Activated T-helper 17 cell treated with anti-CD3 and anti-CD28 coated beads, Interleukin-2, amount 50 U/mL, for 72 hours (primary cell): ENCODE measurements at regions not wholly inside any gene's neighbourhood (a gene's known extent, or its start where the extent isn't known, plus 50 kb on each side); places are given as distances from the start of the nearest gene placed in this dataset.

Experiments
- ATAC-seq: fragments of 150-1000 bp; cut with Tn5 transposase; replicated peaks from 2 replicates; pipeline ENCODE4 v1.10.0; 2021; ENCODE audit warnings: mild to moderate bottlenecking, moderate library complexity
- H3K27ac Mint-ChIP-seq: one replicate; pipeline ENCODE4 v1.8.0; 2022; ENCODE audit warnings: mixed read lengths
- H3K27me3 Mint-ChIP-seq: one replicate; pipeline ENCODE4 v1.8.0; 2022; ENCODE audit warnings: mixed read lengths
- H3K36me3 Mint-ChIP-seq: one replicate; pipeline ENCODE4 v1.8.0; 2022; ENCODE audit warnings: low read depth, mild to moderate bottlenecking, mixed read lengths
- H3K4me1 Mint-ChIP-seq: one replicate; pipeline ENCODE4 v1.8.0; 2022; ENCODE audit warnings: mixed read lengths
- H3K4me3 Mint-ChIP-seq: one replicate; pipeline ENCODE4 v1.8.0; 2022; ENCODE audit warnings: mild to moderate bottlenecking, mixed read lengths
- H3K9me3 Mint-ChIP-seq: one replicate; pipeline ENCODE4 v1.8.0; 2022; ENCODE audit warnings: mixed read lengths

- H3K9me3 Mint-ChIP-seq: no peaks in the 10 kb centered on the region
- H3K27me3 Mint-ChIP-seq: no peaks in the 10 kb centered on the region
- H3K4me3 Mint-ChIP-seq: no peak overlapping the region
- no peaks in the 10 kb centered on the region for H3K4me1 Mint-ChIP-seq
- H3K36me3 Mint-ChIP-seq: no peaks in the 10 kb centered on the region
- H3K27ac Mint-ChIP-seq: no peak overlapping the region
- no peak for ATAC-seq
These were observed 82.4 kb upstream of the COL11A1 start for GRCh38 chr1:103190766-103191165.

- Mint-ChIP-seq H3K4me1 (no peaks in the 10 kb centered on the region), H3K36me3 (no peaks in the 10 kb centered on the region), H3K4me3 (no peak overlapping the region), H3K9me3 (no peaks in the 10 kb centered on the region), H3K27ac (no peak overlapping the region), H3K27me3 (no peaks in the 10 kb centered on the region)
- no peak for ATAC-seq
These were observed 79.4 kb upstream of the COL11A1 start for GRCh38 chr1:103187673-103188072.

GRCh38 chr1:103180660-103181059, 72.3 kb upstream of the COL11A1 start:
- Mint-ChIP-seq H3K4me3 (no peak overlapping the region), H3K27ac (no peak overlapping the region), H3K27me3 (no peaks in the 10 kb centered on the region), H3K4me1 (no peaks in the 10 kb centered on the region), H3K9me3 (peaks cover 3% of the 10 kb centered on the region), H3K36me3 (no peaks in the 10 kb centered on the region)
- ATAC-seq: no peak

GRCh38 chr1:103177108-103177775, 68.9 kb upstream of the COL11A1 start:
- H3K4me3 Mint-ChIP-seq: no peak overlapping the region
- H3K27me3 Mint-ChIP-seq: no peaks in the 10 kb centered on the region
- no peaks in the 10 kb centered on the region for H3K4me1 Mint-ChIP-seq
- H3K27ac Mint-ChIP-seq: no peak overlapping the region
- H3K9me3 Mint-ChIP-seq: peaks cover 3% of the 10 kb centered on the region
- H3K36me3 Mint-ChIP-seq: no peaks in the 10 kb centered on the region
- ATAC-seq: no peak

GRCh38 chr1:103171041-103171590, 62.8 kb upstream of the COL11A1 start:
- H3K9me3 Mint-ChIP-seq: no peaks in the 10 kb centered on the region
- no peaks in the 10 kb centered on the region for H3K36me3 Mint-ChIP-seq
- no peaks in the 10 kb centered on the region for H3K4me1 Mint-ChIP-seq
- no peak overlapping the region for H3K27ac Mint-ChIP-seq
- H3K4me3 Mint-ChIP-seq: no peak overlapping the region
- no peak for ATAC-seq
- H3K27me3 Mint-ChIP-seq: no peaks in the 10 kb centered on the region

GRCh38 chr1:103170609-103171008, 62.3 kb upstream of the COL11A1 start:
- ATAC-seq: no peak
- H3K4me3 Mint-ChIP-seq: no peak overlapping the region
- no peak overlapping the region for H3K27ac Mint-ChIP-seq
- no peaks in the 10 kb centered on the region for H3K4me1 Mint-ChIP-seq
- H3K36me3 Mint-ChIP-seq: no peaks in the 10 kb centered on the region
- H3K27me3 Mint-ChIP-seq: no peaks in the 10 kb centered on the region
- H3K9me3 Mint-ChIP-seq: no peaks in the 10 kb centered on the region

- ATAC-seq: peak; percentile 69
These were observed 54.0 kb upstream of the COL11A1 start for GRCh38 chr1:103162360-103162759.

GRCh38 chr1:103160281-103160680, 52.0 kb upstream of the COL11A1 start:
- no peak for ATAC-seq
- no peak overlapping the region for H3K4me3 Mint-ChIP-seq
- no peak overlapping the region for H3K27ac Mint-ChIP-seq
- no peaks in the 10 kb centered on the region for H3K4me1 Mint-ChIP-seq
- H3K36me3 Mint-ChIP-seq: no peaks in the 10 kb centered on the region
- no peaks in the 10 kb centered on the region for H3K27me3 Mint-ChIP-seq
- H3K9me3 Mint-ChIP-seq: peaks cover 3% of the 10 kb centered on the region

More at GRCh38 chr1:103162360-103162759, 54.0 kb upstream of the COL11A1 start:
- Mint-ChIP-seq H3K4me3 (no peak overlapping the region), H3K27ac (no peak overlapping the region), H3K36me3 (no peaks in the 10 kb centered on the region), H3K4me1 (no peaks in the 10 kb centered on the region), H3K27me3 (no peaks in the 10 kb centered on the region), H3K9me3 (no peaks in the 10 kb centered on the region)
